HG03520 (cell line): ENCODE measurements at regions not wholly inside any gene's neighbourhood (a gene's known extent, or its start where the extent isn't known, plus 50 kb on each side); places are given as distances from the start of the nearest gene placed in this dataset.
"Not testable (repeated sequence)": the region's sequence is repeated elsewhere in the genome, so short reads cannot be mapped to it uniquely, and the experiment has no call there.

Source experiments
- ATAC-seq: cut with Tn5 transposase; IDR thresholded peaks from one replicate; pipeline ENCODE4 v1.9.1; 2021; ENCODE audit warnings: mild to moderate bottlenecking, moderate library complexity; ENCODE audit not compliant: unreplicated experiment

- no peak for ATAC-seq
Observed at GRCh38 chr9:75531588-75531987, 358.9 kb upstream of the PCSK5 start.

- no peak for ATAC-seq
Observed at GRCh38 chr9:75532233-75533050, 358.0 kb upstream of the PCSK5 start.

DNA sequence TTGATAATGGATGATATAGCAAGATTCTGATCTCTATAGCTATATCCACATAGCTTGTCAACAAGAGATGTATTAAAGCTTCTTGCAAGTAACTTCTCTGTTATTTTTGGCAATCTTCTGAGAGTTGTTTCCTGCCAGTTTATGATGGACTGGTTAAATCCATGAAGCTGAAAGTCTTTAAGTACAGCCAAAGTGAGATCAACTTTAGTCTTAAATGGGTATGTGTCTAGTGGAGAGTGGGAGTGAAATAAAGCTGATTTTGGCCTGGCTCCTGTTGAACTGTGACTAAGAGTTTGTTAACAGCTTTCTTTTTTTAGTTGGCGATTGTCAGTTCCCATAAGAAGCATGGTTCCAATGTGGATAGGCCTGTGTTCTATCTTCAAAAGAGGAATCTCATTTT lies 350.9 kb upstream of the PCSK5 start:
- ATAC-seq, result no peak

- no peak for ATAC-seq
Observed at GRCh38 chr9:75540185-75540584, 350.3 kb upstream of the PCSK5 start.

GRCh38 chr9:75541734-75542133 lies 348.7 kb upstream of the PCSK5 start:
- no peak for ATAC-seq

DNA sequence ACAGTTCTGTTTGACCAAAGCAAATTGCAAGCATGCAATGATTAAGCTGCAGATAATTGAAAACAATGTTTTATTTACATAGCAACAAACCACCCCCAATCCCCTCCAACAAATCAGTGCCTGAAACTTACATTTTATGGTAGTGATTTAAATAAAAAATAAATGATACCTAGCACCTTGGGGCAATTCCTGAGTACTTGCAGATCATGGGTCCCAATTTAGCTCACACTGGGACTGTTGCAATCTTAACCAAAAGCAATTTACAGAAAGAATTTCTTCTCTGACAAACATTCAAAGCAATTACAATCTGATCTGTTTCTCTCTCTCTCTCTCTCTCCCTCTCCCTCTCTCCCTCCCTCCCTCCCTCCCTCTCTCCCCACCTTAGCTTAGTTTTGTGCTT lies 345.7 kb upstream of the PCSK5 start:
- no peak for ATAC-seq

GRCh38 chr9:75545287-75545686 lies 345.2 kb upstream of the PCSK5 start:
- no peak for ATAC-seq

- no peak for ATAC-seq
Observed at GRCh38 chr9:75548871-75549270, 341.6 kb upstream of the PCSK5 start.

GRCh38 chr9:75551861-75552260 lies 338.6 kb upstream of the PCSK5 start:
- ATAC-seq, result no peak

GRCh38 chr9:75552941-75553340 lies 337.5 kb upstream of the PCSK5 start:
- no peak for ATAC-seq

DNA sequence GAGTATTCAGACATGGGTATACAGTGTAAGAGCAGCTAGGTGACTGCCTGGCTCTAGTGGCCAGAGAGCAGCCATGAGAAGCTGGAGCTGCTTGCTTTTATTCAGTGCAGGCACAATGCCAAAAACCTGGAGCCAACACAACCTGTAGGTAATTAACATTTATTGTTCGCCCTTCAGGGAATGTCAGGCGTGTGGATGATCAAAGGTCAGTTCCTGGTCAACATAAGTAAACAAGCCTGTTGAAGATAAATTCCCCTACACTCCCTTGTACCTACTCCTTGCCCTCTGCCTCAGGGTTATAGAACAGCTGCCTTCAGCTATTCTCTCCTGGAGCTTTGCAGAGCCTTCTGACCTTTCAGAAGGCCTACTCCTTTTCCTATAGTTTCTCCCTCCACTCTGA lies 323.7 kb upstream of the PCSK5 start:
- ATAC-seq, result not testable (repeated sequence)

DNA sequence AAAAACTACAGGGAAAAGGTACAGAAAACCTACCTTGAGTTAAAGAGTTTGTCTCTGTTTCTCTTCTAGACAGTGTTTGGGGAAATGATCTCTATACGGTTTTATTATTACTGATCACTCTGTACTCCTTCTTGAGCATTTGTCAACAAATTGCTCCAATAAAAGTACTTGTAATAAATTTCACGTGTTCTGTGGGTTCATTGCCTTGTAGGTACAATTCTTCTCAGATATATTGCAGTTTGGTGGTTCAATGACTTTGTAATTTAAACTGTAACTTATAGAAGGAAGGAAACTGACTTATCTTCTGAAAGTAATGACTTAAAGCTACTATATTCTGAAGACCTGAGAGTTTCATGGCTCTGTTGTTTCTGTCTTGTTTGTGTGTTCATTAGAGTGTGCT lies 319.9 kb upstream of the PCSK5 start:
- no peak for ATAC-seq

- ATAC-seq, result no peak
Observed at GRCh38 chr9:75574569-75574968, 315.9 kb upstream of the PCSK5 start.

DNA sequence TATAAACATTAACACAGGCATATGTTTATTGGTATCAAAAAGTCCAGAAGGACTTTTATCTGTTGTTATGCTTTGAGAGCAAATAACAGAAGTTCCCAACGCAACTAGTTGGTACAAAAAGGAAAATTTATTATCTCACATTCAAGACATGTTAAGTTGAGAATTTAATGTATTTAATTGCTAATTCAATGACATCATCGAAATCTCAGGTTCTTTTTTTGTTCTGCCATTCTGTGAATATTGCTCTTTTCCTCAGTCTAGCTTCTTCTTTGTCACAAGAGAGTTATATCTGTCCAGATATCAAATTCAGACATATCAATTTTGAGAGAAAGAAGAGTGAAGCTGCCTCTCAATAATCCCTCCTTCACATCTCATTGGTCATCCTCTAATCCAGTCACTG lies 307.6 kb upstream of the PCSK5 start:
- ATAC-seq, result no peak

DNA sequence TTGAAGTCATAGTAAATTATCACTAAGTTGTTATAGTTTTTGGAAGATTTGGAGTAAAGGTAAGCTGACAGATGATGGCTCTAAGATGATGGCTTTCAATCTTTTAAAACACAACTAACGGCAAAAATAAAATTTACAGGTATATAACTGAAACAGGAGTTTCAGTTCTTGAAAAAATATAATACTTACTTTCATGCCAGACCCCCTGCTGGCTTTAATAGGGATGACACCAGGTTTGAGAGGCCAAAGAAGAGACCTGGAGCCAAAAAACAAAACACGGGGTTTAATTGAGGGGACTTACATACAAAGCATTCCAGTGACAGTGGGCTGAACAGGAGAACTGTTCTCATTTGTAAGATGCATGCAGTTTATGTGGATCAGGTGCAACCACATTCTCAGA lies 301.7 kb upstream of the PCSK5 start:
- no peak for ATAC-seq

DNA sequence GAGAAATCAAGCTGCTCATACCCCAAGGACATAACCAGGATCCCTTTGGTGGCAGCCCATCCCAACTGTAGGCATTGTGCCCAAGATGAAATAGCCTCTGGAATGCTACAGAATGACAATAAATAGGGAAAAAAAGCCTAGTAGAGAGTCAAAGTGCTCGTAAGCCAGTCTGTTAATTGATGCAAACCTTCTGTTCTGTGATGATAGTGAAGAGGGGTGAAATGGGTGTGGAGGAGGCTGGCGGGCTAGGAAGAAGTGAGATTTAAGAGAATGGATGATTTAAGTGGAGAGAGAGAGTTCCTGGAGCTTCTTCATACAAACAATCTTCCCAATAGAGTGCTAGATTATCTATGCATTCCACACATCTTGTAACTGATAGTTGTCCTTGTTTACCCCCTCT lies 301.0 kb upstream of the PCSK5 start:
- no peak for ATAC-seq

DNA sequence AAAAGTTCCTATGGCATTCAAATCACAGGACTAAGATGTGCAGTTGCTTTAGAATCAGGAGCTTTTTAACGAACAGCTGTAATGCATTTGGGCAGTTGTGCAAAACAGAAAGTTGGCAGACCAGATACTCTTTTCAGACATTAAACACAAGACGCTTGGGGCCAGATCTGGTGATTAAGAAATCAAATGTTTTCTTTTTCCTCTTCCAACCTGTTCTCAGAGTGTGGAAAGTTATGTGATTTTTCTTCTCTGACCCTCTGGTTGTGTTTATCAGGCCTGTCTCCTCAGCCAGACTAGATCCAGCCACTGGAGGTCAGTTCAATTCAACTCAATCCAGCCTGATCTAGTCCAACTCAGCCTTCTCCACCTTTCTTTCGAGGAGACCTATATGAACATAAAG lies 298.5 kb upstream of the PCSK5 start:
- ATAC-seq, result no peak

GRCh38 chr9:75592586-75592985 lies 297.9 kb upstream of the PCSK5 start:
- ATAC-seq, result no peak

GRCh38 chr9:75593920-75594319 lies 296.6 kb upstream of the PCSK5 start:
- ATAC-seq, result no peak

GRCh38 chr9:75599126-75599525 lies 291.3 kb upstream of the PCSK5 start:
- no peak for ATAC-seq

- ATAC-seq, result no peak
Observed at GRCh38 chr9:75601280-75601679, 289.2 kb upstream of the PCSK5 start.

DNA sequence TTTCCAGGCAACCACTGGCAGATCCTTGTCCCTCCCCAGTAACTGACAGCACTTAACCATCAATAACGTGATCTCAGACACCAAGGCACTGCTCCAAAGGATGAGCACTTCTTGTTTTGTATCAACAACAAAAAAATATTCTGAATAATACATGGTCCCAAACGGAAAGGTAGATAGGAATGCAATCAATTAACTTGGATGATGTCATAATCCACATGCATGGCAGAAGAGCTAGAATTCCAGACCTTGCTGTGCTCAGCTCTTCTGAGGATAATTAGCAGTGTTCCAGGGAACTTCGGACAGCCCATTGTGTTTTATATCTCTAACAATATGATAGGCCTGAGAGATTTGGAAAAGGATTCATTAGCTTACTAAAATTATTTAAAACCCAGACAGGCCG lies 288.4 kb upstream of the PCSK5 start:
- ATAC-seq, result no peak

DNA sequence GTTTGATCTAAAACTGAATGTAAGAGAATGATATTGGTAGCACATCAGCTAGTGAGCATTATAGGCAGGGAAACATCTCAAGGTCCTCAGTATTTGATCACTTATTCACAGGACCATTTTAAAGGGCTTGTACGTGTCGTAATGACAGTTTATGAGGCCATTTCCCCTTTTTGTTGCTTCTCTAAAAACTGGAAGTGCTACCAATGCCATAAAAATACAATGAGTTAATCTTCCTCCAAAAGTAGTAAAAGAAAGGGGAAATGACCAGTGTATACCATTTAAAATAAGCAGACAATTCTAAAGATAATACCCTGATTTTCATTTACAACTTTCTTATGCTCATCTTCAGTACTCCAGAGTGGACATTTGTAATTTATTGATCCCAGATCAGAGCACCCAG lies 285.8 kb upstream of the PCSK5 start:
- no peak for ATAC-seq
